NOMO-1 treated with dmso at 0.1 percent for 144 hours (cell line): ENCODE measurements at regions not wholly inside any gene's neighbourhood (a gene's known extent, or its start where the extent isn't known, plus 50 kb on each side); places are given as distances from the start of the nearest gene placed in this dataset.

Experiments used
- DNase-seq: peaks from one replicate; lab custom pipeline; 2025; ENCODE audit not compliant: unreplicated experiment; lab: John Stamatoyannopoulos, UW

- no peak for DNase-seq
Measured at GRCh38 chr10:33754052-33754451, 419.6 kb upstream of the NRP1 start.

- DNase-seq, result no peak
Measured at GRCh38 chr10:33753389-33753788, 418.9 kb upstream of the NRP1 start.

DNA sequence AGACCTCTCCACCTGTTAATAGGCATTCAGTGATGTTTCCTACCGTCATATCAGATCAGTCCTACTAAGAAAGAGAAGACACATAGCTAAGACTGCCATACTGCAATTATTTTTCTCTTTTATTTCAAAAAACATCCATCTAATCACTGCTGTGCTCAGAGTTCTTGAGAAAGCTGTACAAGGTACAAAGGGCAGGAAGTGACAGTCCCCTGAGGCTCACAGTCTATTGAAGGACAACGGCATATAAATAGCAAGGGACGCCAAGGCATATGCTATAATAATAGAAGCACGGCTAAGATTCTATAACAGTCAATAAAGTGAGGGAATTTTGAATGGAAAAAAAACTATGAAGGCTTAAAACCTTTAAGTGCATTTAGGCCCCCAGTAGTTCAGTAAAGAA, 415.3 kb upstream of the NRP1 start:
- no peak for DNase-seq

DNA sequence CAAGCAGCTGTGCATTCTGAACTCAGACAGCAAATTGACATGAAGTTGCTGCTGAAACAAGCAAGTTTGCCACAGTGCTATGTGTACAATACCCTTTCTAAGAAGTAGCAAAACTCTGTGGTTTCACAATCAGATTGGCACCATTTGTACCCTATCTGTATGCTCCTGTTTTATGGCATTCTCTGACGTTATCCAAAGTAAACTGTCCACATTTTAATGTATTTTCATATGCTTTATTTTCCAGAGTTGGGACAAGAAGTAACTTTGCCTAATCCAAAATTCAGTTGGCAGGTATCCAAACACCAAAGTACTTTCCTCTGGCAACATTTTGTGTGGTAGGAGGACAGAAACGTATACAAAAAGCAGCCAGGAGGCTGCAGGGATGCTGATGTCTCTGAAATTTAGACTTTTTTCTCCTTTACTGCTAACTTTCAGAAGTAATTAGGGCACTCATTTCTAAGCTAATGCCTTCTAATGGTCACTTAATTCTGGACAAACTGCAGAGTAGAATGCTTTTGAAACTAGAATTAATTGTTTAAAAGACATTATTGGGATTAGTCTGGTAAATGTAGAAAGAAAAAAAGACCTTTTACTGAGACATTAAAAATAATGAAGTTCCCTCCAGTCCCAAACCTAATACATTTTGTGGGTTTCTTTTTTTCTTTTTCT, 414.7 kb upstream of the NRP1 start:
- no peak for DNase-seq

- no peak for DNase-seq
Measured at GRCh38 chr10:33746836-33747268, 412.4 kb upstream of the NRP1 start.

- no peak for DNase-seq
Measured at GRCh38 chr10:33746186-33746585, 411.7 kb upstream of the NRP1 start.

GRCh38 chr10:33743429-33743857, 409.0 kb upstream of the NRP1 start:
- no peak for DNase-seq

DNA sequence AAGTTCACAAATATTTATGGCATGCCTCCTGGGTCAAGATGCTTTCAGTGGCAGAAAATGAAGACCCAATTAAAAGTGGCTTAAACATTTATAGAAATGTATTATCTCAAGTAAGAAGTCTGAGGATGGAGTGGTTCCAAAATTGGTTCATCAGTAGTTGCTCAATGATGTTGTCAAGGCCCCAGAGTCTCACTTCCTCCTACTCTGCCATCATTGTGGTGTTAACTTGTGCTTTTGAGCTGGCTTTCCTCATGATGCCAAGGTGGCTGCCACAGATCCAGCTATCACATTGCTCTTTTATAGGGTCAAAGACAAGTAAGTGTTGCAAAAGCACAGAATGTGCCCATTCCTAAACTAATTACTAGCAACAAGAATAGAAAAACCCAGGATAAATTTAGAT, 404.6 kb upstream of the NRP1 start:
- peak; percentile 12 for DNase-seq

GRCh38 chr10:33735464-33735923, 401.0 kb upstream of the NRP1 start:
- no peak for DNase-seq

DNA sequence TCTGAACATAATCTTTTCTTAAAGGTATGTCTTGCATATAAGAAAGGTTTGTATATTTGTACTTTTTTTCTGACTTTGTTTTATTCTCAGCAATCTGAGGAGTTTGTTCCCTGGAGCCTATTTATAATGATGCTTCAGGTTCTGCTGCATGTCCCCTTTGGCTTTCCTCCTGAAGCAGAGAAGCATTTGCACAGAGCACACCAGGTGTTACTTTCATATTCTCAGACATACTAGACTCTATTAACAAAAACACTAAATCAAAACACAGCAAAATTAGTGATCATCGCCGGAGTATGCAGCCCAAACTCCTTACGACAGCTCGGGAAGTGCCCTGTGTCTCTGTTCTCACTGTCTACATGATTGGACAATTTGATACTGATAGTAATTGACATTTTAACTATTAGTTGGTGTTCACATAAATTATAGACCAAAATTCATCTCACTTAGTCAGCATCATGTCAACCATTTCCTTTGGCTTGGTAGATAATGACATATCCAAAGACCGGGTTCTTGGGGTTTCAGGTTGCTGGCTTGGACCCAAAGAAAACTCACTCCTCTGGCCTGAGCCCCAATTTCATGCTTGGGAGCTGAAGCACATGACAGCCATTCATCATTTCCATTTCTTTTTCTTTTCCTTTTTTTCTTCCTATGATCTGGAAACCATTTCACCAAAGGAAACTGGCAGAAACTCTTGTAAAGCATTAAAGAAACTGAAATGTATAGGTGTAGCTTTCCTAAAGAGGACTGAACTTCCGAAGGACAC, 400.1 kb upstream of the NRP1 start:
- DNase-seq, result no peak

GRCh38 chr10:33733058-33733457, 398.6 kb upstream of the NRP1 start:
- no peak for DNase-seq

DNA sequence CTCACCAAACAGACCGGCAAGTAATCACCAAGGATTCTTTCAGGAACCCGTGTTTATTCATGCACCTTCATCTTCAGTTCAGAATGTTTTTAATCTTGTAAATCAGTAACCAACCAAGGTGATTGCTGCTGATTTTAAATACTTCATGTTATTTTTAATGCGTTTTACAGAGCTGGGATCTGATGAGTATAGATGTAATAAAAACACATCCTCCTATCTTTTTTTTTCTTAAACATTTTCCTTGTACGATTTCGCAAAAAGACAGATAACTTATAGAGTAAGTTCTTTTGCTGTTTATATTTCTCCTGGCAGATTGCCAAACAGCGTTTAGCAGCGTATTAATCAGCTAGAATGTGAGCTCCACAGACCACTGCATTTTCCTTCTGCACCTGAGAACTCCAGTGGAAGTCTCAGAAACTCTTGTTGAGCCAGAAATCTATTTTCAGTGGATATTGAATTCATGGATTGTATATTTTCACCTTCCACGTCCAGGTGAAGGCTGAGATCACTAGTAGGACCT, 397.8 kb upstream of the NRP1 start:
- DNase-seq, result no peak

- no peak for DNase-seq
Measured at GRCh38 chr10:33731322-33731721, 396.9 kb upstream of the NRP1 start.

GRCh38 chr10:33725430-33725829, 391.0 kb upstream of the NRP1 start:
- DNase-seq, result no peak

DNA sequence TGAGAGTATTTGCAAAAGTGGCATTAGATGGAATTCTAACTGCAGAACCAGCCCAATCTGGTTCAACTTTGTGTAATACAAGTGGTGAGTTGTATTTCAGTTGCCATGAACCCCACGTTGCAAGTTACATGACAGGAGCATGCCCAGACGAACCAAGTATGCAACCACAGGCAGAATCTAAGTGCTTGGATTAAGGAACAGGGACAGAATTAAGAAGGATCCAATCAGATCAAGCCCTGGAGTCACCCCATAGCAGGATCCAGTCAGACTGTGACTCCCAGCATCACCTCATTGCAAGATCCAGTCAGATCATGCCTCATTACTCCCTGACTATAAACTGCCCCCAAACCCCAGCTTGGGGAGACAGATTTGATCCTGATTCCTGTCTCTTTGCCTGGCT, 388.7 kb upstream of the NRP1 start:
- DNase-seq, result no peak

- DNase-seq, result no peak
Measured at GRCh38 chr10:33722067-33722466, 387.6 kb upstream of the NRP1 start.

GRCh38 chr10:33721509-33721908, 387.0 kb upstream of the NRP1 start:
- DNase-seq, result no peak

DNA sequence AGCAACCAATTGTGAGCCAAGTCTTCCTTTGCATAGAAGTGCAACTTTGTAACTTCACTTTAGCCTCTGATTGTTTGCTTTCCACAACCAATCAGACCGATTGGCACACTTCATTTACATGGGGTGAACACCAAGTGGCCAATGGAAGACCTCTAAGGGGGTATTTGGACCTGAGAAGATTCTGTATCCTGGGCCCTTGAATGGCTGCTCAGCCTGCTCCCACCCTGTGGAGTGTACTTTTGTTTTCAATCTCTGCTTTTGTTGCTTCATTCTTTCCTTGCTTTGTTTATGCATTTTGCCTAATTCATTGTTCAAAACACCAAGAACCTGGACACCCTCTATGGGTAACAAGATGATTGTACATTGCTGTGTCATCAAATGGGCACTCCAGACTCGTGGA, 385.7 kb upstream of the NRP1 start:
- DNase-seq, result no peak

GRCh38 chr10:33719005-33719703, 384.7 kb upstream of the NRP1 start:
- no peak for DNase-seq

DNA sequence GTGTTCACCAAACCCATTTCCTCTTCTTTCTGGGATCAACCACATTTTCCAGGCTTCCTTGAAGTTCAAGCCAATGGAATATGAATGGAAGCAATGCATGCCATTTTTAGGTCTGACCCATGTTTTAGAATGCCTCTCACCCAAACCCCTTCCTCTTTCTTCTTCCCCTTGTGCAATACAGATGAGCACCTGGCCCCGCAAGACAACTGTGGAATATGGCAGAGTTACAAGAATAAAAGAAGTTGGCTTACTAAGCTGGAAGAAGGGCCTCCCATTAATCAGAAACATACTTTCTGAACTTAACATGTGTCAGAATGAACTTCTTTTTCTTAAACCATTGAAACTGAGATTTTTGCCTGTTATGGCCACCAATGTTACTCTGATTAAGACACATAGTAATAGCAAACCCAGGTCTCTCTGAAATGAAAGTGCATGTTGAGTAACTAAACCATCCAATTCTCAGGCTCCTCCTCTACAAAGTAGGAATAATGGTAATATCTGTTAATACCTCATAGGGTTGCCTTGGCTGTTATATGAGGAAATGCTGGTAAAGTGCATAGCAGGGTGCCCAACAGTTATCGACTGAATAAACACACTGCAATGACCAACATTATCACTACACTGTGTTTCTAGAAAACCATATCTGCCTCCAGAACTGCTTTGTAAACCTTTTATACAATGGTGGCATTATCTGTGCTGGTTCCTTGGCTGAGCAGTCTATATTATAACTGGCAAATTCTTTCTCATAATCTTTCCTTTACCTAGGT, 382.2 kb upstream of the NRP1 start:
- DNase-seq, result no peak
